ENCODE measurements at regions not wholly inside any gene's neighbourhood (a gene's known extent, or its start where the extent isn't known, plus 50 kb on each side); places are given as distances from the start of the nearest gene placed in this dataset.

DNA sequence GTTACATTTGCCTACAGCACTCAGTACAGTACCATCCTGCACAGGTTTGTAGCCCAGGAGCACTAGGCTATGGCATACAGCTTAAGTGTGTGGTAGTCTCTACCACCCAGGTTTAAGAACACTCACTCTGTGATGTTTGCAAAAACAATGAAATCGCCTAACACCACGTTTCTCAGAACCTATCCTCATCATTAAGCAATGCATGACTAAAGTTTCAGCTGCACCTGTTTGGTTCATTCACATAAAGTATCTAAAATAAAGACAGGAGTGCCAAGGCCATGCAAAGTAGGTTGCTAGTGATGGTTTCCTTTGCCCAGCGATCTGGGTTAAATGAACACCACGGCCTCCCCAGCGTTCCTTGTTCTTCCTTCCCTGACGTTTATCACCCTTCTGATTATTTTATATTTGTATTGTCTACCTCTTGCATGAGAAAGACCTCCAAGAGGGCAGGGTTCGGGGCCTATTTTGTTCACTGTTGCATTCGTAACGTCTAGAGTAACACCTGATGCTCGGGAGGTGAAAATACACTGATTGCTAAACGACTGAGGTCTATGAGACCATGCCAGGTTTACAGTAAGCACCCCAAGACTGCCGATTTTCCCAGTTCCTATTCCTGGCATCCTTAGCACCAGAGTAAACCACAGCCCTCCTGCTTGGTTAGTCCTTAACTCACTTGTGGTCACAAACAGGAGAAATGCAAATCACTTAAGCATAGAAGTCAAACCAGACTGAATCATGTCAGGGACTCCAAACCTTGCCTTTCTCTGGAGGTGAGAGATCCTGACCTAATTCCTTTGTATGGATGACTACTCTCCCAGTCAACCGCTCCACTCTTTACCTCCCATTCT is 204.1 kb upstream of the NFE2L3 start:
- TF ChIP-seq RAD21 (conservative IDR thresholded peaks at IDR 0.05) = no peak
- no peak for TF ChIP-seq TAF1 (IDR thresholded peaks at IDR 0.05; ENCODE audit: low read depth)
- no peak for TF ChIP-seq MXI1 (conservative IDR thresholded peaks at IDR 0.05; ENCODE audit: poor library complexity, severe bottlenecking)
- no peak for TF ChIP-seq CTCF (IDR thresholded peaks at IDR 0.05; ENCODE audit: poor library complexity, severe bottlenecking)
- TF ChIP-seq SMC3 (conservative IDR thresholded peaks at IDR 0.05; ENCODE audit: poor library complexity) = no peak
- TF ChIP-seq POLR2AphosphoS5 (IDR thresholded peaks at IDR 0.05) = no peak
- TF ChIP-seq EP300 (conservative IDR thresholded peaks at IDR 0.05; ENCODE audit: poor library complexity, severe bottlenecking) = no peak
- TF ChIP-seq REST (IDR thresholded peaks at IDR 0.05; ENCODE audit: borderline replicate concordance) = no peak
- TF ChIP-seq EZH2 (IDR thresholded peaks at IDR 0.05; ENCODE audit: borderline replicate concordance, insufficient read depth, low read length, poor library complexity, severe bottlenecking) = no peak
- no peaks in the 10 kb centered on the region for H4K20me1 ChIP-seq (ENCODE audit: insufficient read depth)
- no peak overlapping the region for H3K9ac ChIP-seq (ENCODE audit: low read length)
- H2AFZ ChIP-seq (ENCODE audit: low read depth, low read length) = no peak overlapping the region
- no peaks in the 10 kb centered on the region for H3K79me2 ChIP-seq (replicated peaks; ENCODE audit: insufficient read depth, low read length)
- no peak overlapping the region for H3K4me2 ChIP-seq (ENCODE audit: low read length)
- H3F3A ChIP-seq (ENCODE audit: insufficient read depth, low read length, poor library complexity, severe bottlenecking) = no peaks in the 10 kb centered on the region
- H3K27ac ChIP-seq (ENCODE audit: low read length) = no peak overlapping the region
- H3K9me2 ChIP-seq (ENCODE audit: insufficient read depth, low read length) = no peaks in the 10 kb centered on the region
- no peak overlapping the region for H3K4me3 ChIP-seq (ENCODE audit: low read length)
- no peaks in the 10 kb centered on the region for H3K36me3 ChIP-seq (ENCODE audit: insufficient read depth, low read length)
- peaks cover 66% of the 10 kb centered on the region for H3K27me3 ChIP-seq (ENCODE audit: insufficient read depth, low read depth, low read length)
- H3K9me3 ChIP-seq (ENCODE audit: low read length) = no peaks in the 10 kb centered on the region

DNA sequence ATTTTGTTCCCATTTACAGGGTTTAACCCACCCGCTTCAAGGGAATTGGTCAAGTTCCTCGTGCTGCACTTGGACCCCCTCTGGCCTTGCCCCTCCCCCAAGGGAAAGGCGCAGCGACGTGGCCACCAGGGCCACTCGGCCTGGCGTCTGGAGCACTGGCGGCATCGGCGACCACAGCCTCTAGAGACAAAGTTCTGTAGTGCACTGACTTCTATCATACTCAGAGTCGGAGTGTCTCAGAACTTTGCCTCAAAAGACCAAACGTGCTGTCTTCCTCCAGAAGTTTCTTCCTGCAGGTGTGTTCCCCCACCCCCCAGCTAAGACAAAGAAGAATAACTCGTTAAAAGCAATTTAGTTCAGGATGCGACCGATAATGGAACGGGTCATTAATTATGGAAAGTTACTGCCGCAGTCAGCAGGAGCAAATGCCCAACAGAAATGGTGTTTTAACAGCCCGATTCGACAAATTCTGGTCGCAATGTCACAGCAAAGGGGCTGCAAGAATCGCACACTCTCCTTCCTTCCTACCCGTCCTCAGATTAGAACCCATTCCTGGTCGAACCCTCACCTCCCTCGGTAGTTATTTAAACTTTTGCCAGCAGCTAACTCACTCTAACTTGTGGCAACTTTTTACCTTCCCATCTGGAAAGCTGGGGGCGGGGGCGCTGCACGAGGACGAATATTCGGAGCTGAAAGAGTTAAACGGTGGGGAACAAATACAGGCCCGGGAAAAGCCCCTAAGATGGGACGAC is 202.1 kb upstream of the NFE2L3 start:
- H2AFZ ChIP-seq (ENCODE audit: low read depth, low read length) = no peak overlapping the region
- peak overlapping the region; percentile 68 for H3K4me3 ChIP-seq (ENCODE audit: low read length)
- H3K27me3 ChIP-seq (ENCODE audit: insufficient read depth, low read depth, low read length) = peaks cover 65% of the 10 kb centered on the region
- no peaks in the 10 kb centered on the region for H3K9me3 ChIP-seq (ENCODE audit: low read length)
- no peak overlapping the region for H3K27ac ChIP-seq (ENCODE audit: low read length)
- H3K36me3 ChIP-seq (ENCODE audit: insufficient read depth, low read length) = no peaks in the 10 kb centered on the region
- H3K79me2 ChIP-seq (replicated peaks; ENCODE audit: insufficient read depth, low read length) = no peaks in the 10 kb centered on the region
- H3K9ac ChIP-seq (ENCODE audit: low read length) = no peak overlapping the region
- H3K4me2 ChIP-seq (ENCODE audit: low read length) = no peak overlapping the region
- TF ChIP-seq EP300 (conservative IDR thresholded peaks at IDR 0.05; ENCODE audit: poor library complexity, severe bottlenecking) = no peak
- no peak for TF ChIP-seq CTCF (IDR thresholded peaks at IDR 0.05; ENCODE audit: poor library complexity, severe bottlenecking)
- no peak for TF ChIP-seq MXI1 (conservative IDR thresholded peaks at IDR 0.05; ENCODE audit: poor library complexity, severe bottlenecking)
- no peaks in the 10 kb centered on the region for H4K20me1 ChIP-seq (ENCODE audit: insufficient read depth)
- H3K9me2 ChIP-seq (ENCODE audit: insufficient read depth, low read length) = no peaks in the 10 kb centered on the region
- no peaks in the 10 kb centered on the region for H3F3A ChIP-seq (ENCODE audit: insufficient read depth, low read length, poor library complexity, severe bottlenecking)

Data from neural cell (in vitro differentiated cells).